KMS-11 (cell line): ENCODE measurements at regions not wholly inside any gene's neighbourhood (a gene's known extent, or its start where the extent isn't known, plus 50 kb on each side); places are given as distances from the start of the nearest gene placed in this dataset.

Experiments used
- H2AFZ ChIP-seq: fragments of 200-600 bp; sonication (generic); 2 replicates; pipeline ENCODE4 v1.6.1; 2016; ENCODE audit warnings: antibody characterized with exemption, mixed run types, low read depth
- H3K27ac ChIP-seq: fragments of 200-600 bp; sonication (generic); 2 replicates; pipeline ENCODE4 v1.6.1; 2016; ENCODE audit warnings: mild to moderate bottlenecking, mixed run types
- H3K27me3 ChIP-seq: fragments of 200-600 bp; sonication (generic); 2 replicates; pipeline ENCODE4 v1.6.1; 2017; ENCODE audit warnings: mild to moderate bottlenecking, low read depth, mixed run types, moderate library complexity; ENCODE audit not compliant: insufficient read depth
- H3K36me3 ChIP-seq: fragments of 200-600 bp; sonication (generic); 2 replicates; pipeline ENCODE4 v1.6.1; 2017; ENCODE audit warnings: mild to moderate bottlenecking, mixed run types; ENCODE audit not compliant: insufficient read depth
- H3K4me1 ChIP-seq: fragments of 200-600 bp; sonication (generic); 2 replicates; pipeline ENCODE4 v1.6.1; 2016; ENCODE audit warnings: mild to moderate bottlenecking, low read depth, mixed run types; ENCODE audit not compliant: poor library complexity, severe bottlenecking
- H3K4me2 ChIP-seq: fragments of 200-600 bp; sonication (generic); 2 replicates; pipeline ENCODE4 v1.7.0; 2016; ENCODE audit warnings: mild to moderate bottlenecking, mixed run types
- H3K4me3 ChIP-seq: fragments of 200-600 bp; sonication (generic); IDR thresholded peaks from 2 replicates; pipeline ENCODE4 v1.6.1; 2017; ENCODE audit warnings: low read depth, low read length, mixed read lengths; ENCODE audit not compliant: insufficient read depth
- H3K79me2 ChIP-seq: fragments of 200-600 bp; sonication (generic); 2 replicates; pipeline ENCODE4 v1.6.1; 2016; ENCODE audit warnings: low read depth, mixed run types; ENCODE audit not compliant: insufficient read depth
- H3K9ac ChIP-seq: fragments of 200-600 bp; sonication (generic); 2 replicates; pipeline ENCODE4 v1.6.1; 2016; ENCODE audit warnings: mild to moderate bottlenecking, mixed run types
- H4K20me1 ChIP-seq: fragments of 200-600 bp; sonication (generic); 2 replicates; pipeline ENCODE4 v1.6.1; 2016; ENCODE audit warnings: mild to moderate bottlenecking, mixed run types; ENCODE audit not compliant: insufficient read depth
- CTCF ChIP-seq: fragments of 200-600 bp; sonication (generic); conservative IDR thresholded peaks from 2 replicates; pipeline ENCODE4 v1.6.1; 2017; ENCODE audit warnings: low read depth, mild to moderate bottlenecking, antibody characterized with exemption, low read length, moderate library complexity, mixed read lengths

- Histone ChIP-seq H3K36me3 (no peaks in the 10 kb centered on the region), H3K27ac (no peak overlapping the region), H3K4me3 (no peak overlapping the region), H3K4me2 (no peak overlapping the region), H2AFZ (no peak overlapping the region), H3K79me2 (no peaks in the 10 kb centered on the region), H3K27me3 (no peaks in the 10 kb centered on the region), H4K20me1 (no peaks in the 10 kb centered on the region), H3K9ac (no peak overlapping the region), H3K4me1 (no peaks in the 10 kb centered on the region)
- no peak for TF ChIP-seq CTCF
These were observed 442.4 kb upstream of the FOXG1 start for GRCh38 chr14:28323951-28324741.

GRCh38 chr14:28340816-28341215 is 425.8 kb upstream of the FOXG1 start:
- Histone ChIP-seq H3K4me1 (no peaks in the 10 kb centered on the region), H3K9ac (no peak overlapping the region), H3K36me3 (no peaks in the 10 kb centered on the region), H3K27me3 (no peaks in the 10 kb centered on the region), H3K4me3 (no peak overlapping the region), H2AFZ (no peak overlapping the region), H3K79me2 (no peaks in the 10 kb centered on the region), H3K27ac (no peak overlapping the region), H3K4me2 (no peak overlapping the region), H4K20me1 (no peaks in the 10 kb centered on the region)
- TF ChIP-seq CTCF = no peak

- H2AFZ ChIP-seq = no peak overlapping the region
- H3K79me2 ChIP-seq = no peaks in the 10 kb centered on the region
- no peak for TF ChIP-seq CTCF
- H3K27me3 ChIP-seq = no peaks in the 10 kb centered on the region
- no peak overlapping the region for H3K9ac ChIP-seq
- H3K36me3 ChIP-seq = no peaks in the 10 kb centered on the region
- no peaks in the 10 kb centered on the region for H3K4me1 ChIP-seq
- no peak overlapping the region for H3K27ac ChIP-seq
- no peak overlapping the region for H3K4me2 ChIP-seq
- no peaks in the 10 kb centered on the region for H4K20me1 ChIP-seq
- no peak overlapping the region for H3K4me3 ChIP-seq
These were observed 422.2 kb upstream of the FOXG1 start for GRCh38 chr14:28344381-28344780.

DNA sequence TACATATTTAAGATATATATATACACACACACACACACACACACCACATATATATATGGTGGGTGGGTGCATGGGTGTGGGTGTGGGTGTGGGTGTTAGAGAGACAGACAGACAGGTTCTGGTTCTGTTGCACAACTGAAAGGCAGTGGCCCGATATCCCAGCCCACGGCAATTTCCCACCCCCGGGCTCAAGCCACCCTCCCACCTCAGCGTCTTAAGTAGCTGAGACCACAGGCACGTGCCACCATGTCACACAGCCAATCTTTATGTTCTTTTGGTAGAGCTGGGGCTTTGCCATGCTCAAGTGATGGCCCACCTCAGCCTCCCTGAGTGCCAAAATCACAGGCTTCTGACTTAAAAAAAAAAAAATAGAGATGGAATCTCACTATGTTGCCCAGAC is 417.8 kb upstream of the FOXG1 start:
- Histone ChIP-seq H3K36me3 (no peaks in the 10 kb centered on the region), H4K20me1 (no peaks in the 10 kb centered on the region), H2AFZ (no peak overlapping the region), H3K9ac (no peak overlapping the region), H3K4me2 (no peak overlapping the region), H3K4me1 (no peaks in the 10 kb centered on the region), H3K4me3 (no peak overlapping the region), H3K27ac (no peak overlapping the region), H3K79me2 (no peaks in the 10 kb centered on the region), H3K27me3 (no peaks in the 10 kb centered on the region)
- no peak for TF ChIP-seq CTCF
